Erythroblast (primary cell): ENCODE measurements at regions not wholly inside any gene's neighbourhood (a gene's known extent, or its start where the extent isn't known, plus 50 kb on each side); places are given as distances from the start of the nearest gene placed in this dataset.

Experiments
- GATA1 ChIP-seq: IDR thresholded peaks from 2 replicates; pipeline ENCODE4 v1.6.1; 2011; ENCODE audit warnings: low read depth, mild to moderate bottlenecking, control low read depth, low read length, moderate library complexity
- POLR2A ChIP-seq: IDR thresholded peaks from 2 replicates; pipeline ENCODE4 v1.6.1; 2011; ENCODE audit warnings: mild to moderate bottlenecking, low read length

DNA sequence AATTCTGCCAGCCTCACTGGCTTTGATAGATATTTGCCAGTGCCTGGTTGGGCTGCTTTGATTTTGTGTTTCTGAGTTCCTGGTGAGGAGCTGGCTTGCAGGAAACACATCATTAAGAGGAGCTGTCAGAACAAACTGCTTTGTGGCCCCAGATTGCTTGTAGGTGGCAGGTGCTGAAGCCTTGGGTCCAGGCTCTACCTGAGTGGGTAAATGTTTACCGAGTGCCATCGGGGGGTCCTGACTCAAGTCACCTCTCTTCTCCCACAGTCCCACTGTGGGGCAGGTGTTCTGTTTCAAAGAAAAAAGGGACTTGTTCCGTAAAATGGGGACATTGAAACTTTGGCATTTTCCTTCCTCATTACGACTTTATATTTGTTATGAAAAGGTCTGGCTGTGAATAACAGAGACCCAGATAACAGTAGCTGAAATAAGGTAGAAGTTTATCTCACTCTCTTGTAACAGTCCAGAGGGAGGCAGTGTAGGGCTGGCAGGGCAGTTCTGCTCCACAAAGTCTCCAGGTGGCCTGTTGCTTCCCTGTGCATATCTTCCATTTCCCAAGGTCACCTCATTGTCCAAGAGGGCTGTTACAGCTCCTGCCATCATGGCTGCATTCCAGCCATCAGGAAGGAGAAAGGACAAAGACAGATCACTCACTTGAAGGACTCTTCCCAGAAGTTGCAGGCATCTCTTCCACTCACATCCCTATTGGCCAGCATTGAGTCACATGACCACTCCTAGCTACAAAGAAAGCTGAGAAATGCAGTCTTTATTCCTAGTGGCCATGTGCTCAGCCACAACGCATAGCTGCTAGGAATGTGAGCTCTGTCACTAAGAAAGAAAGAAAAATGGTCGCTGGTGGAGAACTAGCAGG, 149.9 kb upstream of the KCNG1 start:
- no peak for TF ChIP-seq POLR2A
- no peak for TF ChIP-seq GATA1
